Vagina (tissue), 2 donors: ENCODE measurements at regions not wholly inside any gene's neighbourhood (a gene's known extent, or its start where the extent isn't known, plus 50 kb on each side); places are given as distances from the start of the nearest gene placed in this dataset.

ENCODE experiments used
- CTCF ChIP-seq, 3 experiments: fragments of 450-650 bp in 2 of 3; fragments of 200-600 bp in 1 of 3; sonication (generic) in 1 of 3; IDR thresholded peaks; one replicate each; pipeline ENCODE4 v1.5.1; 2017 to 2019; ENCODE audit warnings: antibody characterized with exemption in 3 of 3, mild to moderate bottlenecking in 2 of 3, moderate library complexity in 2 of 3
- POLR2A ChIP-seq, 2 donors: fragments of 450-650 bp; IDR thresholded peaks; one replicate each; pipeline ENCODE4 v1.6.1; 2017; ENCODE audit warnings: antibody characterized with exemption in 2 of 2, mild to moderate bottlenecking in 2 of 2, moderate library complexity in 2 of 2
- POLR2AphosphoS5 ChIP-seq, 2 donors: sonication (generic); formaldehyde crosslinking; IDR thresholded peaks; one replicate each; pipeline ENCODE4 v1.9.0; 2017; ENCODE audit warnings: antibody characterized with exemption in 2 of 2, mild to moderate bottlenecking in 2 of 2, low read depth in 1 of 2; ENCODE audit not compliant: insufficient read depth in 1 of 2

- no peak for TF ChIP-seq CTCF (IDR thresholded peaks at IDR 0.05)
- no peak for TF ChIP-seq POLR2AphosphoS5 (IDR thresholded peaks at IDR 0.05; ENCODE audit: insufficient read depth in 1 of 2, low read depth in 1 of 2)
- no peak for TF ChIP-seq POLR2A (IDR thresholded peaks at IDR 0.05)
Observed at GRCh38 chrX:39599339-39599738, 498.4 kb downstream of the BCOR start.
